HL-60 (cell line): ENCODE measurements at regions not wholly inside any gene's neighbourhood (a gene's known extent, or its start where the extent isn't known, plus 50 kb on each side); places are given as distances from the start of the nearest gene placed in this dataset.
A peak's percentile ranks its signal among the peaks of the same experiment; 100 is the strongest.

ENCODE experiments used
- CTCF ChIP-seq: IDR thresholded peaks from one replicate; pipeline ENCODE4 v1.5.1; 2011; ENCODE audit warnings: low read length, control low read depth, inconsistent platforms; ENCODE audit not compliant: insufficient read depth
- GABPA ChIP-seq: IDR thresholded peaks from 2 replicates; pipeline ENCODE4 v1.6.1; 2012; ENCODE audit warnings: low read depth
- POLR2AphosphoS5 ChIP-seq: IDR thresholded peaks from 2 replicates; pipeline ENCODE4 v1.6.1; 2012; ENCODE audit warnings: low read depth
- SPI1 ChIP-seq: IDR thresholded peaks from 2 replicates; pipeline ENCODE4 v1.6.1; 2012; ENCODE audit warnings: low read depth, mild to moderate bottlenecking, borderline replicate concordance
- TF ChIP-seq, protein P1 (sequence below): IDR thresholded peaks from 2 replicates; pipeline ENCODE4 v1.6.1; 2012; ENCODE audit warnings: low read depth; ENCODE audit not compliant: insufficient replicate concordance

DNA sequence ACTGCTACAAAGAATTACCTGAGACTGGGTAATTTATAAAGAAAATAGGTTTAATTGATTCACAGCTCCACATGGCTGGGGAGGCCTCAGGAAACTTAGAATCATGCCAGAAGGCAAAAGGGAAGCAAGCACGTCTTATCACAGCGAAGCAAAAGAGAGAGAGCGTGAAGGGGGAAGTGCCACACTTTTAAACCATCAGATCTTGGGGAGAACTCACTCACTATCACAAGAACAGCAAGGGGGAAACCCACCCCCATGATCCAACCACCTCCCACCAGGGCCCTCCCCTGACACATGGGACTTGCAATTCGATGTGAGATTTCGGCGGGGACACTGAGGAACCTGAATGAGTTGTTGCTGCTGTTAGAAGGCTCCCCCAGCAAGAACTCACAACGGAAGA is 220.2 kb upstream of the PIEZO2 start:
- TF ChIP-seq CTCF (no peak), GABPA (no peak), POLR2AphosphoS5 (no peak), SPI1 (peak; percentile 48)
- TF ChIP-seq, protein P1, sequence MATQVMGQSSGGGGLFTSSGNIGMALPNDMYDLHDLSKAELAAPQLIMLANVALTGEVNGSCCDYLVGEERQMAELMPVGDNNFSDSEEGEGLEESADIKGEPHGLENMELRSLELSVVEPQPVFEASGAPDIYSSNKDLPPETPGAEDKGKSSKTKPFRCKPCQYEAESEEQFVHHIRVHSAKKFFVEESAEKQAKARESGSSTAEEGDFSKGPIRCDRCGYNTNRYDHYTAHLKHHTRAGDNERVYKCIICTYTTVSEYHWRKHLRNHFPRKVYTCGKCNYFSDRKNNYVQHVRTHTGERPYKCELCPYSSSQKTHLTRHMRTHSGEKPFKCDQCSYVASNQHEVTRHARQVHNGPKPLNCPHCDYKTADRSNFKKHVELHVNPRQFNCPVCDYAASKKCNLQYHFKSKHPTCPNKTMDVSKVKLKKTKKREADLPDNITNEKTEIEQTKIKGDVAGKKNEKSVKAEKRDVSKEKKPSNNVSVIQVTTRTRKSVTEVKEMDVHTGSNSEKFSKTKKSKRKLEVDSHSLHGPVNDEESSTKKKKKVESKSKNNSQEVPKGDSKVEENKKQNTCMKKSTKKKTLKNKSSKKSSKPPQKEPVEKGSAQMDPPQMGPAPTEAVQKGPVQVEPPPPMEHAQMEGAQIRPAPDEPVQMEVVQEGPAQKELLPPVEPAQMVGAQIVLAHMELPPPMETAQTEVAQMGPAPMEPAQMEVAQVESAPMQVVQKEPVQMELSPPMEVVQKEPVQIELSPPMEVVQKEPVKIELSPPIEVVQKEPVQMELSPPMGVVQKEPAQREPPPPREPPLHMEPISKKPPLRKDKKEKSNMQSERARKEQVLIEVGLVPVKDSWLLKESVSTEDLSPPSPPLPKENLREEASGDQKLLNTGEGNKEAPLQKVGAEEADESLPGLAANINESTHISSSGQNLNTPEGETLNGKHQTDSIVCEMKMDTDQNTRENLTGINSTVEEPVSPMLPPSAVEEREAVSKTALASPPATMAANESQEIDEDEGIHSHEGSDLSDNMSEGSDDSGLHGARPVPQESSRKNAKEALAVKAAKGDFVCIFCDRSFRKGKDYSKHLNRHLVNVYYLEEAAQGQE, result no peak
